Loucy (cell line): ENCODE measurements at regions not wholly inside any gene's neighbourhood (a gene's known extent, or its start where the extent isn't known, plus 50 kb on each side); places are given as distances from the start of the nearest gene placed in this dataset.

Source experiments
- CTCF ChIP-seq: fragments of 200-600 bp; sonication (generic); conservative IDR thresholded peaks from 2 replicates; pipeline ENCODE4 v1.5.1; 2014; ENCODE audit warnings: mild to moderate bottlenecking, antibody characterized with exemption, low read length
- EZH2phosphoT487 ChIP-seq: fragments of 200-600 bp; IDR thresholded peaks from 2 replicates; pipeline ENCODE4 v1.6.1; 2018; ENCODE audit warnings: antibody characterized with exemption, mild to moderate bottlenecking, moderate library complexity, borderline replicate concordance

GRCh38 chr4:37132351-37132974 is 112.1 kb upstream of the NWD2 start:
- peak; percentile 25; the same call in 1 of the 2 replicates for TF ChIP-seq CTCF
- TF ChIP-seq EZH2phosphoT487: no peak
